ENCODE measurements at regions not wholly inside any gene's neighbourhood (a gene's known extent, or its start where the extent isn't known, plus 50 kb on each side); places are given as distances from the start of the nearest gene placed in this dataset.

DNA sequence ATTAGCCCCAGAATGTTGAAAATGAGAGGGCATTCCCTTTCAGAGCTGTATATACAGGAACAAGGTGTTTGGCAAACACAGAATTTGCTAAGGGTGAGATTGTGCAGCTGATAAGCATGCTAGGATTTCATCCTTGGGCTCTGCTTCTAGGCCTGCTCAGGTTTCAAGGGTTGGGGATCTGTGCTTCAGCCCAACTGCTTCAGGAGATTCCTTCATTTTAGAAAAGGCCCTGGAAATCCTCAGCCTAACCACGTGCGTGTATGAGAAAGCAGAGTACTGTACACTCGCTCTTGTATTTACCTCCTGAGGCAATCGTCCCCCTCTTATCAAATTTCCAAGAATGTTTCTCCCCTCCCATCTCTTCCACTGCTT lies 291.6 kb upstream of the ARGLU1 start:
- no peaks in the 10 kb centered on the region for H3K36me3 Mint-ChIP-seq (ENCODE audit: low read depth)
- H3K4me1 Mint-ChIP-seq (ENCODE audit: low read depth): peaks cover 5% of the 10 kb centered on the region
- H3K27me3 Mint-ChIP-seq (ENCODE audit: low read depth): peaks cover 3% of the 10 kb centered on the region
- no peak overlapping the region for H3K4me3 Mint-ChIP-seq (ENCODE audit: unreplicated experiment)
- TF ChIP-seq, protein P1, sequence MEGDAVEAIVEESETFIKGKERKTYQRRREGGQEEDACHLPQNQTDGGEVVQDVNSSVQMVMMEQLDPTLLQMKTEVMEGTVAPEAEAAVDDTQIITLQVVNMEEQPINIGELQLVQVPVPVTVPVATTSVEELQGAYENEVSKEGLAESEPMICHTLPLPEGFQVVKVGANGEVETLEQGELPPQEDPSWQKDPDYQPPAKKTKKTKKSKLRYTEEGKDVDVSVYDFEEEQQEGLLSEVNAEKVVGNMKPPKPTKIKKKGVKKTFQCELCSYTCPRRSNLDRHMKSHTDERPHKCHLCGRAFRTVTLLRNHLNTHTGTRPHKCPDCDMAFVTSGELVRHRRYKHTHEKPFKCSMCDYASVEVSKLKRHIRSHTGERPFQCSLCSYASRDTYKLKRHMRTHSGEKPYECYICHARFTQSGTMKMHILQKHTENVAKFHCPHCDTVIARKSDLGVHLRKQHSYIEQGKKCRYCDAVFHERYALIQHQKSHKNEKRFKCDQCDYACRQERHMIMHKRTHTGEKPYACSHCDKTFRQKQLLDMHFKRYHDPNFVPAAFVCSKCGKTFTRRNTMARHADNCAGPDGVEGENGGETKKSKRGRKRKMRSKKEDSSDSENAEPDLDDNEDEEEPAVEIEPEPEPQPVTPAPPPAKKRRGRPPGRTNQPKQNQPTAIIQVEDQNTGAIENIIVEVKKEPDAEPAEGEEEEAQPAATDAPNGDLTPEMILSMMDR (IDR thresholded peaks at IDR 0.05): no peak
- DNase-seq (ENCODE audit: low spot score): no peak
- H3K27ac Mint-ChIP-seq (ENCODE audit: unreplicated experiment): no peak overlapping the region
- no peaks in the 10 kb centered on the region for H3K9me3 Mint-ChIP-seq (ENCODE audit: low read depth)

DNA sequence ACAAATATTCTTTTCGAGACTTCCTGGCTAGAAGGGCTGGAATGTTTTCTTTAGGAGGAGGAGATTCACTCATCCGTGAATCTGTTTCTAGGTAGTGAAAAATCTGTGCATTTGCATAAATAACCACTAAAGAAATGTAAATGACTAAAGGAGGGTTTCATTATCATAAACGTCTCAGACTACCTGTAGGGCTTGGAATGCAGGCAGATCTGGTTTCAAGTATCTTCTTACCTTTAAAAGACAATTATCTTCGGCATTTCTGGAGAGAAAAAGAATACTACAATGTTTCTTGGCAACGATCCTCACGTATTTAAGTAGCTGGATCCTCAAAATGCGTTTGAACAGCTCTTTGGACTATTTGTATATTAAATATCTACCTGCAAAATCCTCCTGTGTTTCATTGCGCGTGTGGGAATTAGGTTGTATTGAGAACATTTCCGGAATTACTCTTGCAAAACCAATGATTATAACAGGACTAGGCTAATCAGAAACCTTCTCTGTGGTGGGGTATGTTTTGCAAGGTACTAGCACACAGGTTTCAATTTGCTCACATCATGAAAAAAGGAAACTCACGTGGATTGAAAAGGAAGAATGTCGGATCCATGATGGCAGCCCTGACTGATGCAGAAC lies 291.1 kb upstream of the ARGLU1 start:
- H3K9me3 Mint-ChIP-seq (ENCODE audit: low read depth): no peaks in the 10 kb centered on the region
- TF ChIP-seq, protein P1 (IDR thresholded peaks at IDR 0.05): no peak
- H3K27ac Mint-ChIP-seq (ENCODE audit: unreplicated experiment): no peak overlapping the region
- DNase-seq (ENCODE audit: low spot score): no peak
- peaks cover 3% of the 10 kb centered on the region for H3K27me3 Mint-ChIP-seq (ENCODE audit: low read depth)
- H3K4me3 Mint-ChIP-seq (ENCODE audit: unreplicated experiment): no peak overlapping the region
- no peaks in the 10 kb centered on the region for H3K36me3 Mint-ChIP-seq (ENCODE audit: low read depth)
- H3K4me1 Mint-ChIP-seq (ENCODE audit: low read depth): peaks cover 5% of the 10 kb centered on the region

DNA sequence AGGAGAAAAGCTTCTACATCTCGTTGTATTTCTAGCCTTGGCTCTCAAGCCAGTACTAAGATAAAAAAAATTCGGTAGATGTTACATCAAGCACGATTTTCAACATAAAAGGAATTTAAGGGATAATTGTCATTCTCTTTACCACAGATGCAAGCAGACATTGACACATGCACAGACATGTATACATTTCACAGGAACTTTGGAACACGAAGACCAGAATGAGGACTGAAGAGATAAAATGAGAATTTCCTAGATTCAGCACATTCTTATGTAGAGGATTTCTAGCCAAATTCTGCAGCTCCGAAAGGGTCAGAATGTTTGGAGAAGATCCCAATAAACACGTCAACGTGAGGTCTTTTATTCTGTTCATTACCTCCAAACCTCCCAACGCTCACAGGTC lies 284.5 kb upstream of the ARGLU1 start:
- Mint-ChIP-seq H3K9me3 (ENCODE audit: low read depth) (no peaks in the 10 kb centered on the region), H3K4me1 (ENCODE audit: low read depth) (peaks cover 9% of the 10 kb centered on the region), H3K27me3 (ENCODE audit: low read depth) (no peaks in the 10 kb centered on the region), H3K27ac (ENCODE audit: unreplicated experiment) (no peak overlapping the region), H3K4me3 (ENCODE audit: unreplicated experiment) (no peak overlapping the region), H3K36me3 (ENCODE audit: low read depth) (no peaks in the 10 kb centered on the region)
- TF ChIP-seq, protein P1 (IDR thresholded peaks at IDR 0.05): no peak
- no peak for DNase-seq (ENCODE audit: low spot score)

DNA sequence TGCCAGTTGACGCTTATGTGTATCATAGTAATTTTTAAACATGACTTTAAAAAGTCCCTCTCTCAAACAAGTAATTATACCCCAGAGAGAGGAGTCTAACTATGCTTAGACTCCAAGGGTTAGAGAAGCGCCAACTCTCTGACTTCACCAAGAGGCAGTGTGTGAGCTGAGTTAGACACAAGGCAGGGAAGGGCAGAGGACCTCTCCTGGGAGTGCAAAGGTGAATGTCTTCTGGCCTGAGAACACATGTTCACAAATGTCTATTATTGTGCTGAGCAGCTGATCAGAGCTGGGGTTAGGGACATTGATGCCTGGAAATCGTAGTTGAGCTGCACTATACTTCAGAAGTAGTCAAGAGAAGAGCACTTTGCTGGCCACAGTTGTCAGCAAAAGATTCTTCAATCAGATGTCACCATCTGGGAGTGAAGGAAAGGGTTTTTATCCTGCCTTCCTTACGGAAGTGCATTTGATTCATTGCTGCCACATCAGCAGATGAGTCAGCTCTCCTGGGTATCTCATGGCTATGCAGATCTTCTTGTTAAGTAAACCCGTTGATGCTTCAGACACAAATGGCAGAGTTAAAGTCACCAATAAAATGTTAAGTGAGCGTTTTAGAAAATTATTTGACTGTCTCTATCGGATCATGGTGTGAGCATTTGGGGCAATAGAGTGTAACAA lies 283.2 kb upstream of the ARGLU1 start:
- Mint-ChIP-seq H3K27me3 (ENCODE audit: low read depth) (no peaks in the 10 kb centered on the region), H3K27ac (ENCODE audit: unreplicated experiment) (no peak overlapping the region), H3K4me3 (ENCODE audit: unreplicated experiment) (no peak overlapping the region), H3K4me1 (ENCODE audit: low read depth) (peaks cover 17% of the 10 kb centered on the region), H3K36me3 (ENCODE audit: low read depth) (no peaks in the 10 kb centered on the region), H3K9me3 (ENCODE audit: low read depth) (no peaks in the 10 kb centered on the region)
- DNase-seq (ENCODE audit: low spot score): no peak
- TF ChIP-seq, protein P1 (IDR thresholded peaks at IDR 0.05): no peak

DNA sequence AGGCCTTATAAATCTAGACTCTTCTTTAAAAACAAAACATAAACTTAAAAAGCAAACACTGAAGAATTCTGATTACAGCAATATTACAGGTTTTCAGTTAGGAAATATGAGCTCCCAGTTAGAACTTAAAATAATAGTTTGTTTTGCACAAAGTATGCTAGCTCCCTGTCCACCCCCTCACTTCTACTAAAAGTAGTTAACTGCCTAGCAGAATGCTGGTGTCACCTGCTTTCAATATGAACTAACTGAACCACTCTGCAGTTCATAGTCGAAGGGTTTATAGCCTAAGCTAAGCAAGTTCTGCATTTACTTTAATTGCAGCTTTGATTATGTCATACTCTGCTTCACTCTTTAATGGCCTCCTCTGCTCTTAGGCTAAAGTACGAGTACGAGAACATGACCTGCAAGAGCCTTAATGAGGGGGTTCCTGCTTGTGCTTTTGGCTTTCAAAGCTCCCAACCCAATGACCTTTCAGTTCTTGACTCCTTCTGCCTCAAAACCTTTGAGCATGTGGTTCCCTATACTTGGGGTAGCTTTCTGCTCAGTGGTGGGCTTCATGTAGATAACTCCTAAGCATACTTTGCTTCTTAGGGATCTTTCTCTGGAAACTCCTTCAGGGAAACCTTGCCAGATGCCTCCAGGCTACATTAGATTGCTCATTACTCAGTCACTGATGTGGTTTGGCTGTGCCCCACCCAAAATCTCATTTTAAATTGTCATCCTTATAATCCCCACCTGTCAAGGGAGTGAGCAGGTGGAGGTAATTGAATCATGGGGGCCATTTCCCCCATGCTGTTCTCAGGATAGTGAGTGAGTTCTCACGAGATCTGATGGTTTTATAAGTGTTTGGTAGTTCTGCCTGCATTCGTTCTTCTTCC lies 278.9 kb upstream of the ARGLU1 start:
- TF ChIP-seq, protein P1 (IDR thresholded peaks at IDR 0.05): no peak
- Mint-ChIP-seq H3K4me1 (ENCODE audit: low read depth) (peaks cover 17% of the 10 kb centered on the region), H3K4me3 (ENCODE audit: unreplicated experiment) (no peak overlapping the region), H3K27ac (ENCODE audit: unreplicated experiment) (no peak overlapping the region), H3K9me3 (ENCODE audit: low read depth) (no peaks in the 10 kb centered on the region), H3K27me3 (ENCODE audit: low read depth) (peaks cover 2% of the 10 kb centered on the region), H3K36me3 (ENCODE audit: low read depth) (no peaks in the 10 kb centered on the region)
- DNase-seq (ENCODE audit: low spot score): no peak

All from chondrocyte (in vitro differentiated cells).